GM19043 (cell line): ENCODE measurements at regions not wholly inside any gene's neighbourhood (a gene's known extent, or its start where the extent isn't known, plus 50 kb on each side); places are given as distances from the start of the nearest gene placed in this dataset.
"Not testable (repeated sequence)": the region's sequence is repeated elsewhere in the genome, so short reads cannot be mapped to it uniquely, and the experiment has no call there.

Experiments used
- ATAC-seq: cut with Tn5 transposase; IDR thresholded peaks from one replicate; pipeline ENCODE4 v1.9.1; 2021; ENCODE audit warnings: low read depth; ENCODE audit not compliant: unreplicated experiment

GRCh38 chr17:31631766-31632165 lies 227.3 kb downstream of the COPRS start:
- no peak for ATAC-seq

DNA sequence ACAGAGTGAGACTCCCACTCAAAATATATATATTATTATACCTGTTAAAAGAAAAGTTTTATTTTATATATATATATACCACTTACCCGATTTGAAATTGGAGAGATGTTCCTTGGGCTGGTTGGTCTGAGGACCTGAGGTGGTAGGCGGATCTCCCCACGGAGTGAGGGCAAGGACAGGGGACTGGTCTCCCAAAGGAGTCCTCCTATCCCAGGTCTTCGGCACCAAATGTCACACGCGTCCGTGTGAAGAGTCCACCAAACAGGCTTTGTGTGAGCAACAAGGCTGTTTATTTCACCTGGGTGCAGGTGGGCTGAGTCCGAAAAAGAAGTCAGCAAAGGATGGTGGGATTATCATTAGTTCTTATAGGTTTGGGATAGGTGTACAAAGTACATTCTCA lies 228.2 kb downstream of the COPRS start:
- ATAC-seq: not testable (repeated sequence)

GRCh38 chr17:31629696-31630470 lies 229.2 kb downstream of the COPRS start:
- ATAC-seq: no peak

- no peak for ATAC-seq
Observed at GRCh38 chr17:31627960-31628359, 231.1 kb downstream of the COPRS start.

- ATAC-seq: no peak
Observed at GRCh38 chr17:31623990-31624389, 232.5 kb downstream of the RAB11FIP4 start.

DNA sequence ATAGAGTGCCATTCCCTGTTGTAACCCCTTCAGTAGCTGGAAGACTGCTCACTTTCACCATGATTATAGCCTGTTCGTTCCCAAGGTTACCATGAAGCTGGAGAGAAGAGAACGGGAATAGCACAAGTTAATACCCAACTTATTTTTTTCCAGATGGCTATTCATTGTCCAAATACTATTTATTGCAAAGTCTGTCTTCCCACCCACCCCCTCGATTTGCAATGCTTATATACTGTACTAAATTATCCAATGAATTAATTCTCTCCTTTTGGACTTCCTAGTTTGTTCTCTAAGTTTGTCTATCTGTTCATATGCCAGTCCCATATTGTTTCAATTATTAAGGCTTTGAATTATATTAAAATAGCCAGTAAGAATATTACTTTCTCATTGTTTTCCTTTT lies 231.0 kb downstream of the RAB11FIP4 start:
- no peak for ATAC-seq

DNA sequence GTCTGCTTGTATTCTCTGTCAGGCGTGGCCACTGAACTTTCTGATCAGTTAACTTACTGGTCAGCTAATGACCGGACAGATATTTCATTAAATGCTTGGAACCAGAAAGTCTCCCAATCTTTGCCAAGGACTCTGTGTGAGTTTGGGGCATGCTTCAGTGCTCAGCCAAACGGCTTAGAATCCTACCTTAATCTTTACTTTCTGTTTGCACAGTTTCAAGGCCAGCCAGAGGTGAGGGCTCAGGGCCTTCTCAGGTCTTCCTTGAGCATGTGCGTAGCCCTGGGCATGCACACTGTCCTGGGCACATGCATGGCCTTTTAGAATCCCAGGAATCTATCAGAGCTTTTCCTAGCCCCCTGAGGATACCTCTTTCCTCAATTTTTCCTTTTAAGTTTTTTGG lies 230.1 kb downstream of the RAB11FIP4 start:
- no peak for ATAC-seq

- ATAC-seq: not testable (repeated sequence)
Observed at GRCh38 chr17:31611053-31611452, 219.6 kb downstream of the RAB11FIP4 start.

GRCh38 chr17:31609996-31610910 lies 218.8 kb downstream of the RAB11FIP4 start:
- no peak for ATAC-seq

DNA sequence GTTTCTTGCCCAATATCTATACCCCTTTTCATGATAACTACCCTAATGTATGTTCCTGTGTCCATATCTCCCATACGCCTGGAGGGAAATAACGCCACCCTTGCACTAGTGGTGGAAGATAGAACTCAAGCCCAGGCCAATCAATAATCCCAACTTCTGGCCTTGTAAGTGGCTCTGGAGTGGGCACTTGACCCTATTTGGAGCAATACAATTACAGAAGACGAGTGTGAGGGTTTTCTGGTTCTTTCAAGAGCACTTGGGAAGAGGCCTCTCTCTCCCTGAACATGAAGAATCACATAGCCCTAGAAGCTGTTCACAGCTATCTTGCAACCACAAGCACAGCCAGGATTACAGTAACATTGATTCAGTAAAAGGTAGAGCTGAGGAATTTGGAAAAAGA lies 217.9 kb downstream of the RAB11FIP4 start:
- ATAC-seq: no peak

DNA sequence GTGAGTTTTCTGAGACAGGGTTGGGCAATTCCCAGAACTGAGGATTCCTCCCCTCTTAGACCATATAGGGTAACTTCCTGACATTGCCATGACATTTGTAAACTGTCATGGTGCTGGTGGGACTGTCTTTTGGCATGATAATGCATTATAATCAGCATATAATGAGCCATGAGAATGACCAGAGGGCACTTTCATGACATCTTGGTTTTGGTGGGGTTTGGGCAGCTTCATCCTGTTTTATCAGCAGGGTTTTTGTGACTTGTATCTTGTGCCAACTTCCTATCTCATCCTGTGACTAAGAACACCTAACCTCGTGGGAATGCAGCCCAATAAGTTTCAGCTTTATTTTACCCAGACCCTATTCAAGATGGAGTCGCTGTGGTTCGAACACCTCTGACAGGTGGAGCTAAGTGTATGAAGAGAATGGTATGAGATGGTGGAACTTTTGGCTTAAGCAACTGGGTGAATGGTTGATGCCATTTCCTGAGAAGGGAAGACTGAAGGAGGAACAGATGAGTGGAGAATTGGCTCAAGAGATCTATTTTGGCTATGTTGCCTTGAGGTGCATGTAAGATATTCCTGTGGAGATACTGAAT lies 217.3 kb downstream of the RAB11FIP4 start:
- no peak for ATAC-seq

DNA sequence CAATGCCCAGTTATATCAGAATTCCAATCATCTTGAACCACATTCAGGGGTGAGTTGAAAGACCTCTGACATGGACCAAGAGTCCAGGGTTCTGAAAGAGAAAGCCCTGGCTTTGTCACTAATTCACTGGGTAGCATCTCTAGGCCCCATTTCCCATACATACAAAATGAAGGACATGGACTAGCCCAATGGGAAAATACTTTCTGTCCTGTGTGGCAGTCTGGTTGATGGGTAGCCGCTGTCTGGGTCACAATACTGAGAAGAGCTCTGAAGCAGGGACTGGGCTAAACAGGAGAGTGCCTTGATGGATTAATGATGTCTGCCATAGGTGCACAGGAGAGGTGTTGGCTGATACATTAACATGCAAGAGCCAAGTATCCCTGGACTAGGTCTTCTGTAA lies 214.3 kb downstream of the RAB11FIP4 start:
- no peak for ATAC-seq

DNA sequence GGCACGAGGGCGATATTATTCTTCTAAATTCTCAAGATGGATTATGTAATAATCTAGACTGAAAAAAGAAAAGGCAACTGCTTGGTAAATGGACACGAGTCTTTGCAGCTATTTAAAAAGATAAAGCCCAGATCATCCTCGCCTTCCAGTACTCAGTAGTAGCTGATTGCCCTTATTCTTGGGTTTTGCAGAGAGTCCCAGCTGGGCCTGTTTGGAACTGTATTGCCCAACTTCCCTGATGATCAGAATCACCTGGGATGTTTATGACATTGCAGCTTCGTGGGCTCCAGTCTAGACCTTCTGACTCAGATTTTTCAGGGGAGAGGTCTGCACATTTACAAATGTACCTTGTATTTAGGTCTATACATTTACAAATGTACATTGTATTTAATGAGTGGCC lies 213.5 kb downstream of the RAB11FIP4 start:
- ATAC-seq: no peak

DNA sequence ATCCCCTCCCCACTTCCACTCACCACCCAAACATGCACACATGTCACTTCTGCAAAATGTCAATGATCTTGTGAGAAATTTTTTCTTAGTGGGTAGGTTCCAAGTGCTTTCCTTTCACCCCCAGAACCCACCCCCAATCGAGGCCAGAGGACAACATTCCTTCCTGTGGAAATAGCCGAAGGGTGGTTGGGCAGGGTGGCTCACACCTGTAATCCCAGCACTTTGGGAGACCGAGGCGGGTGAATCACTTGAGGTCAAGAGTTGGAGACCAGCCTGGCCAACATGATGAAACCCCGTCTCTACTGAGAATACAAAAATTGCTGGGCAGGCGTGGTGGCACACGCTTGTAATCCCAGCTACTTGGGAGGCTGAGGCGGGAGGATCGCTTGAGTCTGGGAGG lies 208.7 kb downstream of the RAB11FIP4 start:
- not testable (repeated sequence) for ATAC-seq

- no peak for ATAC-seq
Observed at GRCh38 chr17:31598921-31599571, 207.6 kb downstream of the RAB11FIP4 start.

DNA sequence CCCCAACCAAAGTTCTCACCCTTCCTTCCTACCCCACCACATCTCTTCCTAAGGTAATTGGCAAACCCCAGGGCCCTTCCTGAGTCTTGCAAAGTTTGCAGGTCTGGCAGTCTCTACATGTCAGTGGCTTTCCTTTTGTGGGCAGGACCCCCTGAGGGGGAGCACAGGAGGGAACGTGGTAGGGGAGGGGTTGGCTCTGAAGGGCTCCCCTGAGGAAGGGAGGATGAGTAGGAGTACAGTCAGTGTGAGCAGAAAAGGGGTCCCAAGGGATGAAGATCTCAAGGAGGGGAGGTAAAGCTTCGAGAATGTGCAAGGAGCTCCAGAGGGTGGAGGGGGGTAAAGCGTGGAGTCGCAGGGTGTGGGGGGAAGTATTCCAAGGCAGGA lies 206.9 kb downstream of the RAB11FIP4 start:
- ATAC-seq: no peak

- ATAC-seq: no peak
Observed at GRCh38 chr17:31597646-31598398, 206.3 kb downstream of the RAB11FIP4 start.

DNA sequence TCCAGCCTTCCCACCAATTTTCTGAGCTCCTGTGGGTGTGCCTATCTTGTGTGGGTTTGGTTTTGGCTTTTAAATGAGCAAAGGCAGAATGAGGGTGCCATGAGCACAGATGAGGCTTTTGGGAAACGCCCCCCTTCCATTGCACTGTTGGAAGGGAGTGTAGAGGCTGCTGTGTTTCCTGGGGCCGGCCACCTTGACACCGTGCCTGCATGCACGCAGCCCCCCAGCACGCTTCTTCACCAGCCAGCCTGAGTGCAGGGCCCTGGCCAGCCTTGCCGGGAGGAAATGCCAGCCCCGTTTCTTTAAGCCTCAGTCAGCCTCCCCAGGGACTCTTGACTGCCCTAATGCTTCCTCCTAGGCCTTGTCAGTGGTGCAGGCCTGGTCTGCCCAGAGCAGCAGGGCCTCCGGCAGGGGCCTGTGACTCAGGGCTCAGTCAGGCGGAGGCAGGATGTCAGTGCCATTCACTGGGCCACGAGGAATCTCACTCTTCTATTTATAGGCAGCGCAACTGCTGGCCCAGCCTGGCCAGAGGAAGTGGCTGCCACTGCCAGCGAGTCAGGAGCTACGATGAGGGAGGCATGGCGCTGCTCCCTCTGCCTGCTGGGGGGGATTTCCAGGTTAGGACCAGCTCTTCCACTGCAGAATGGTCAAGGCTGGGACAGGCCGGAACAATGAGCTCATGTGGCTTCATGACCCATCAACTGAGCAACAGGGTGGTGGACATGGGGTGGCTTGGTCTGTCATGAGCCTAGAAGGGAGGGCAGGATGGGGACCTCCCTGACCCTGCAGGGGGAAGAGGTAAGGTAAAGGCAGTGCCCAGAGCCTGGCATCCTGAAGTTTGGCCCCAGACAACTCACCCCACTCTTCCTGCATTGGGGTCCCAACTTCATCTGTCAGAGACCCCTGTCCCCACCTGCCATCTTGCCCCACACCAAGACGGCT lies 205.2 kb downstream of the RAB11FIP4 start:
- ATAC-seq: peak; percentile 86
